ENCODE measurements at regions not wholly inside any gene's neighbourhood (a gene's known extent, or its start where the extent isn't known, plus 50 kb on each side); places are given as distances from the start of the nearest gene placed in this dataset.
"Not testable (repeated sequence)": the region's sequence is repeated elsewhere in the genome, so short reads cannot be mapped to it uniquely, and the experiment has no call there.

DNA sequence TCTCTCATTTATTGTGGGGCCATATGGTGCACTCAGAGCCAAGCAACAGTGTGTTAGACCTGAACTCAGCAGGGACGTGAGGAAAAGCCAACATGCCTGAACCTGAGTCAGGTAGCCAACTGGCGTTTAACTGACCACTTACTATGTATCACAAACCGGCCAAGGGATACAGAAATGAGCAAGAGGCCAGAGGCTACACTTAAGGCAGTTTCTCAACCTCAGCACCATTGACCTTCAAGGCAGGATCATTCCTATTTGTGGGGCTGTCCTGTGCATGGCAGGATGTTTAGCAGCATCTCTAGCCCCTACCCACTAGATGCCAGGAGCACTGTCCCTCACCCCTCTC, 103.5 kb upstream of the NANOS1 start:
- WGBS, 2 donors: 82 to 90% methylated on average over 3 of the region's 3 CpGs
- Histone ChIP-seq H3K9me3 (peaks cover 0 to 9% (median 4%) of the 10 kb centered on the region in 4 donors), H3K4me1 (peaks cover 0 to 6% (median 0%) of the 10 kb centered on the region in 4 donors), H3K36me3 (no peaks in the 10 kb centered on the region), H3K27ac (no peak overlapping the region), H3K27me3 (no peaks in the 10 kb centered on the region), H3K4me3 (no peak overlapping the region)
- no peak for DNase-seq (ENCODE audit: low spot score in 2 of 2)
- TF ChIP-seq, protein P1, sequence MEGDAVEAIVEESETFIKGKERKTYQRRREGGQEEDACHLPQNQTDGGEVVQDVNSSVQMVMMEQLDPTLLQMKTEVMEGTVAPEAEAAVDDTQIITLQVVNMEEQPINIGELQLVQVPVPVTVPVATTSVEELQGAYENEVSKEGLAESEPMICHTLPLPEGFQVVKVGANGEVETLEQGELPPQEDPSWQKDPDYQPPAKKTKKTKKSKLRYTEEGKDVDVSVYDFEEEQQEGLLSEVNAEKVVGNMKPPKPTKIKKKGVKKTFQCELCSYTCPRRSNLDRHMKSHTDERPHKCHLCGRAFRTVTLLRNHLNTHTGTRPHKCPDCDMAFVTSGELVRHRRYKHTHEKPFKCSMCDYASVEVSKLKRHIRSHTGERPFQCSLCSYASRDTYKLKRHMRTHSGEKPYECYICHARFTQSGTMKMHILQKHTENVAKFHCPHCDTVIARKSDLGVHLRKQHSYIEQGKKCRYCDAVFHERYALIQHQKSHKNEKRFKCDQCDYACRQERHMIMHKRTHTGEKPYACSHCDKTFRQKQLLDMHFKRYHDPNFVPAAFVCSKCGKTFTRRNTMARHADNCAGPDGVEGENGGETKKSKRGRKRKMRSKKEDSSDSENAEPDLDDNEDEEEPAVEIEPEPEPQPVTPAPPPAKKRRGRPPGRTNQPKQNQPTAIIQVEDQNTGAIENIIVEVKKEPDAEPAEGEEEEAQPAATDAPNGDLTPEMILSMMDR (IDR thresholded peaks at IDR 0.05): no peak
- no peak for TF ChIP-seq POLR2A (IDR thresholded peaks at IDR 0.05)
- no peak for TF ChIP-seq EP300 (IDR thresholded peaks at IDR 0.05)

DNA sequence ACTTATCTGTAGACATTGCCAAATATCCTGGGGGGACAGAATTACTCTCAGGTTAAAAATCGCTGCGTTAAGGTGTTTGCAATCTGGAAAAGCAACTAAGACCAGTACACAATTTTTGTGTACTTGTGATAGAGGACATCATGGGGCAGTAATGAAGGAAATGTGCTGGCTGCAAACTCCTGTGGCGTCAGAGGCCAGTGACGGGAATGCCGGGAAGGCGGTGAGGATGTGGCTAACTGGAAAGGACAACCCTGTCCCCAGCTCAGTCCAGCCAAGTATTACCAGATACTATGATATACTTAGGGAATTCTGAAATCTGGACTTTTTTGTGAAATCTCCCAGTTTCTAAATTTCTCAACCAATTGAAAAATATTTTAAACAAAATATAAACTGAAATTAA, 103.1 kb upstream of the NANOS1 start:
- WGBS, 2 donors: 87 to 88% methylated on average over 6 of the region's 6 CpGs
- peaks cover 0 to 6% (median 0%) of the 10 kb centered on the region in 4 donors for H3K4me1 ChIP-seq
- DNase-seq (ENCODE audit: low spot score in 2 of 2): no peak
- no peaks in the 10 kb centered on the region for H3K27me3 ChIP-seq
- H3K9me3 ChIP-seq: peaks cover 0 to 13% (median 5%) of the 10 kb centered on the region in 4 donors
- no peak overlapping the region for H3K4me3 ChIP-seq
- H3K27ac ChIP-seq: no peak overlapping the region
- TF ChIP-seq POLR2A (IDR thresholded peaks at IDR 0.05) (no peak), EP300 (IDR thresholded peaks at IDR 0.05) (no peak)
- TF ChIP-seq, protein P1 (IDR thresholded peaks at IDR 0.05): no peak
- no peaks in the 10 kb centered on the region for H3K36me3 ChIP-seq

DNA sequence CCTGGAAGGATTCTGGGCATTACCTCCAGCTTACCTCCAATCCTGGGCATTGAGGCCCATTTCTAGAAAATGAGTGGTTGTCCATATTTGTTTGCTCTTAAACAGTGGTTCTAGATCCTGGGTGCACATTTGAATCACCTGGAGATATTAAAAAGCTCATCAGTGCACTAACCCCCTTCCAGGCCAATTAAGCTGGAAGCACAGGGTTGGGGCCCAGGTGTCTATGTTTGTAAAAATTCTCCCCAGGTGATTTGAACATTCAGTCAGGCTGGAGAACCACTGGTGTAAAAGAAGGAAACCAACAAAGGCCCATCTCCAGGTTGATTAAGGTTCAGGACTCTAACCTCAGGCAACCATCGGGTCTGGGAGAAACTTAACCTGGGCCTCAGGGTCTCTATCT, 102.6 kb upstream of the NANOS1 start:
- Histone ChIP-seq H3K4me1 (peaks cover 0 to 2% (median 0%) of the 10 kb centered on the region in 4 donors), H3K9me3 (peaks cover 0 to 17% (median 5%) of the 10 kb centered on the region in 4 donors), H3K36me3 (no peaks in the 10 kb centered on the region), H3K4me3 (no peak overlapping the region), H3K27me3 (no peaks in the 10 kb centered on the region), H3K27ac (no peak overlapping the region)
- TF ChIP-seq POLR2A (IDR thresholded peaks at IDR 0.05): no peak
- WGBS, 2 donors: 92 to 93% methylated on average over 1 of the region's 1 CpG
- DNase-seq (ENCODE audit: low spot score in 2 of 2): no peak

DNA sequence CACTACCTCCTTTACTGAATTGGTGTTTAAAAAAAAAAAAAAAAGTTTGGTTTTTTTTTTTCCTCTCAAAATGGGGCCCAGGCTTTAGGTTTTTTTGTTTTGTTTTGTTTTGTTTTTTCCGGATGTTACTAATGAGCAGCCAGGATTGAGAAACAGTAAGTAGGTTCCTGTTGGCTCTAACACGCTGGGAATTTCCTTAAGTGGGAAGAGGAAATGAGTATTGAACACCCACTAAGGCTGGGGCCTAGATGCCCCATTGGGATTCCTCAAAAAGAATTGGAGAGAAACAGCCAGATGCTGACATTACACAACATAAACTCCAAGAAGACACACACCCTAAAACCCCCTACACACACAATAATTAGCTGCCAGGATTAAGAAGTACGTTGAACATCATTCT, 102.2 kb upstream of the NANOS1 start:
- no peak for DNase-seq (ENCODE audit: low spot score in 2 of 2)
- WGBS, 2 donors: 52 to 53% methylated on average over 3 of the region's 3 CpGs

DNA sequence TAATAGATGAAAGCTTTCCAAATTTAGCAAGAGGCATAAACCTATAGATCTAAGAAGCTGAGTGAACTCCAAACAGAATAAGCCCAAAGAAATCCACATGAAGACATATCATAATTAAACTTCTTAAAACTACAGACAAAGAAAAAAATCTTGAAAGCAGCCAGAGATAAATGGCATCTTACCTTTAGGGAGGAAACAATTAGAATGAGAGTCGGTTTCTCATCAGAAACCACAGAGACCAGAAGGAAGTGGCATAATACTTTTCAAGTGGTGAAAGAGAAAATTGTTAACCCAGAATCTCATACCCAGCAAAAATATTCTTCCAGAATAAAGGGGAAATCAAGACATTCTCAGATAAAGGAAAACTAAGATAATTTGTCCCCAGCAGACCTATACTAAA, 98.9 kb upstream of the NANOS1 start:
- Histone ChIP-seq H3K9me3 (peaks cover 0 to 25% (median 5%) of the 10 kb centered on the region in 4 donors), H3K4me3 (no peak overlapping the region), H3K27me3 (no peaks in the 10 kb centered on the region), H3K4me1 (no peaks in the 10 kb centered on the region), H3K36me3 (no peaks in the 10 kb centered on the region), H3K27ac (no peak overlapping the region)
- DNase-seq (ENCODE audit: low spot score in 2 of 2): no peak
- 59 to 79% methylated on average over 1 of the region's 1 CpG for WGBS, 2 donors
- TF ChIP-seq POLR2A (IDR thresholded peaks at IDR 0.05) (no peak), EP300 (IDR thresholded peaks at IDR 0.05) (no peak)
- TF ChIP-seq, protein P1 (IDR thresholded peaks at IDR 0.05): no peak

More for the DNA sequence above, 102.2 kb upstream of the NANOS1 start:
- Histone ChIP-seq H3K4me3 (no peak overlapping the region), H3K4me1 (no peaks in the 10 kb centered on the region), H3K9me3 (peaks cover 0 to 21% (median 5%) of the 10 kb centered on the region in 4 donors), H3K27me3 (no peaks in the 10 kb centered on the region), H3K27ac (no peak overlapping the region), H3K36me3 (no peaks in the 10 kb centered on the region)
- TF ChIP-seq, protein P1 (IDR thresholded peaks at IDR 0.05): no peak
- TF ChIP-seq EP300 (IDR thresholded peaks at IDR 0.05): no peak

DNA sequence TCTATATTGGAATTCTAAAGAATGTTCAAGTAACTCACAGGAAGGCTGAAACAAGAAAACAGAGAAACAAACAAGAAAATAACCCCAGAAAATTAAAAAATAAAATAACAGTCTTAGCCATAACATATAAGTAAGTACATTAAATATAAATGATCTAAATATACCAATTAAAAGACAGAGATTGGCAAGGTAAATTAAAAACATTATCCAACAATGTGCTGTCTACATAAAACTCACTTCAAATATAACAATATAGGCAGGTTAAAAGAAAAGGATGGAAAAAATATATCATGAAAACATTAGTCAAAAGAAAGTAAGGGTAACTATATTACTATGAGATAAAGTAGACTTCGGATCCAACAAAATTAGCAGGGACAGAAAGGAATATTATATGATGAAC, 98.1 kb upstream of the NANOS1 start:
- Histone ChIP-seq H3K27ac (no peak overlapping the region), H3K4me3 (no peak overlapping the region), H3K9me3 (peaks cover 0 to 25% (median 5%) of the 10 kb centered on the region in 4 donors), H3K4me1 (no peaks in the 10 kb centered on the region), H3K27me3 (no peaks in the 10 kb centered on the region), H3K36me3 (no peaks in the 10 kb centered on the region)
- no peak for TF ChIP-seq EP300 (IDR thresholded peaks at IDR 0.05)
- TF ChIP-seq, protein P1 (IDR thresholded peaks at IDR 0.05): no peak
- no peak for TF ChIP-seq POLR2A (IDR thresholded peaks at IDR 0.05)
- DNase-seq (ENCODE audit: low spot score in 2 of 2): no peak
- 82 to 87% methylated on average over 1 of the region's 1 CpG for WGBS, 2 donors

DNA sequence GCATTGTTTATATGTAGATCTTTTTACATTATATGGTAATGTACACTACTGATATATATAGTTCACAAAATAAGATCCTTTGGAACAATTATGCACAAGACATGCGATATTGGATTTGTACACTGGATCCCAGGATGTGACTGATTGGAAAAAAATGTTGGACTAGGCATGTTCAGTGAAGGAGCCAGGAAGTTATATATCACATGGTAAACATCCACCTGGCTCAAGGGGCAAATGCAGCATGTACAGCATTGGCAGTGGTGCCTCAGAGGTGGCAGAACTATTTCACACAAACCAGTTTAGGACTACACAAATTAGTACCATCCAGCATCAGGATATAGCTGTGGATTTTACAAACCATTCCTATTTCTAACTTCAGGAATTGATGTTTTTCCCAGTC, 97.4 kb upstream of the NANOS1 start:
- peaks cover 0 to 25% (median 5%) of the 10 kb centered on the region in 4 donors for H3K9me3 ChIP-seq
- not testable (repeated sequence) for H3K27ac ChIP-seq; DNase-seq (ENCODE audit: low spot score in 2 of 2); H3K27me3 ChIP-seq; H3K4me1 ChIP-seq; H3K4me3 ChIP-seq; H3K36me3 ChIP-seq
- 97 to 100% methylated on average over 1 of the region's 1 CpG for WGBS, 2 donors
